HCT116 (cell line): ENCODE measurements at regions not wholly inside any gene's neighbourhood (a gene's known extent, or its start where the extent isn't known, plus 50 kb on each side); places are given as distances from the start of the nearest gene placed in this dataset.

Experiments
- ATAC-seq: fragments of 200-7000 bp; cut with Tn5 transposase; 2 replicates; pipeline ENCODE4 v1.9.1; 2020; ENCODE audit warnings: mild to moderate bottlenecking, moderate library complexity
- BruUV-seq: library from RNA; stranded (reverse); fragments of 400-500 nt; replicated peaks from 2 replicates; lab custom pipeline; 2021; lab: Mats Ljungman, UMichigan
- CTCF ChIA-PET: fragments of 300-600 bp; sonication (Branson Sonifier 250); formaldehyde crosslinking; loops from one replicate; lab custom pipeline; 2021; ENCODE audit warnings: antibody characterized with exemption; lab: Charles Lee
- POLR2A ChIA-PET: fragments of 300-600, 350-600 bp; sonication (Branson Sonifier 250); formaldehyde crosslinking; loops from one replicate; lab custom pipeline; 2021; ENCODE audit warnings: antibody characterized with exemption; lab: Charles Lee
- RAD21 ChIA-PET, 2 experiments: fragments of 300-600 bp; sonication (Branson Sonifier 250); formaldehyde crosslinking; loops; one replicate each; lab custom pipeline; 2023; ENCODE audit warnings: low total read pairs in 2 of 2; ENCODE audit not compliant: uncharacterized antibody in 2 of 2, unreplicated experiment in 2 of 2, low non-redundant PET in 1 of 2; lab: Charles Lee
- DNase-seq: peaks from one replicate; pipeline ENCODE4 v3.0.0-alpha.2; 2010; ENCODE audit warnings: low read depth, low spot score
- H2AFZ ChIP-seq: fragments of 200-600 bp; shearing (Covaris generic), sonication (generic); 2 replicates; pipeline ENCODE4 v1.6.1; 2017; ENCODE audit warnings: low read depth, mixed run types, mixed read lengths, antibody characterized with exemption, low read length; ENCODE audit not compliant: poor library complexity, severe bottlenecking
- H3K27ac ChIP-seq: 2 replicates; pipeline ENCODE4 v1.5.1; 2012; ENCODE audit warnings: low read depth, low read length
- H3K27me3 ChIP-seq: fragments of 200-600 bp; sonication (generic); 2 replicates; pipeline ENCODE4 v1.6.1; 2016; ENCODE audit warnings: mixed run types, low read length, mixed read lengths; ENCODE audit not compliant: insufficient read depth
- H3K36me3 ChIP-seq, 2 experiments: fragments of 200-500 bp in 1 of 2; fragments of 200-600 bp in 1 of 2; sonication (Bioruptor generic) in 1 of 2; sonication (generic) in 1 of 2; 2 replicates each; pipeline versions ENCODE4 v1.5.1 to v1.6.1; 2014 to 2016; ENCODE audit warnings: low read length in 2 of 2, inconsistent platforms in 1 of 2, mixed read lengths in 1 of 2, mixed run types in 1 of 2; ENCODE audit not compliant: insufficient read depth in 2 of 2, control insufficient read depth in 1 of 2
- H3K4me1 ChIP-seq, 2 experiments: fragments of 200-600 bp in 1 of 2; sonication (generic) in 1 of 2; 2 replicates each; pipeline versions ENCODE4 v1.5.1 to v1.6.1; 2012 to 2017; ENCODE audit warnings: low read length in 2 of 2, inconsistent platforms in 1 of 2, mild to moderate bottlenecking in 1 of 2, mixed read lengths in 1 of 2, mixed run types in 1 of 2, moderate library complexity in 1 of 2; ENCODE audit not compliant: insufficient read depth in 2 of 2, control insufficient read depth in 1 of 2
- H3K4me2 ChIP-seq: fragments of 200-600 bp; sonication (generic); 2 replicates; pipeline ENCODE4 v1.6.1; 2017; ENCODE audit warnings: mixed run types, low read length, mixed read lengths
- H3K4me3 ChIP-seq, 2 experiments: fragments of 200-600 bp in 1 of 2; sonication (generic) in 1 of 2; replicated peaks in 1 of 2; 2 replicates each; pipeline ENCODE4 v1.5.1; 2011 to 2016; ENCODE audit warnings: low read length in 2 of 2, control low read depth in 1 of 2, low read depth in 1 of 2, mild to moderate bottlenecking in 1 of 2, mixed read lengths in 1 of 2, mixed run types in 1 of 2
- H3K79me2 ChIP-seq: fragments of 200-600 bp; sonication (generic); 2 replicates; pipeline ENCODE4 v1.6.1; 2017; ENCODE audit warnings: mild to moderate bottlenecking, mixed run types, low read length, moderate library complexity, mixed read lengths; ENCODE audit not compliant: insufficient read depth
- H3K9ac ChIP-seq: fragments of 200-600 bp; sonication (generic); 2 replicates; pipeline ENCODE4 v1.6.1; 2016; ENCODE audit warnings: low read length, mixed read lengths
- H3K9me2 ChIP-seq: fragments of 200-600 bp; sonication (generic), shearing (Covaris generic); 2 replicates; pipeline ENCODE4 v1.6.1; 2017; ENCODE audit warnings: mixed run types, mild to moderate bottlenecking, moderate library complexity; ENCODE audit not compliant: insufficient read depth
- H3K9me3 ChIP-seq, 2 experiments: fragments of 200-500 bp in 1 of 2; fragments of 200-600 bp in 1 of 2; sonication (Bioruptor generic) in 1 of 2; sonication (generic) in 1 of 2; 2 replicates each; pipeline ENCODE4 v1.6.1; 2014 to 2017; ENCODE audit warnings: low read length in 2 of 2, mixed read lengths in 2 of 2, inconsistent platforms in 1 of 2, low read depth in 1 of 2, mild to moderate bottlenecking in 1 of 2, mixed run types in 1 of 2, moderate library complexity in 1 of 2; ENCODE audit not compliant: control insufficient read depth in 1 of 2, insufficient read depth in 1 of 2
- H4K20me1 ChIP-seq: fragments of 200-600 bp; sonication (generic), shearing (Covaris generic); 2 replicates; pipeline ENCODE4 v1.6.1; 2017; ENCODE audit warnings: mixed run types, mild to moderate bottlenecking, moderate library complexity; ENCODE audit not compliant: insufficient read depth
- CBX3 ChIP-seq: IDR thresholded peaks from 2 replicates; pipeline ENCODE4 v1.6.1; 2012; ENCODE audit warnings: low read depth
- CEBPB ChIP-seq: IDR thresholded peaks from 2 replicates; pipeline ENCODE4 v1.6.1; 2012; ENCODE audit warnings: low read depth
- CTCF ChIP-seq, 3 experiments: fragments of 200-600 bp in 1 of 3; sonication (generic) in 1 of 3; IDR thresholded peaks in 2 of 3; conservative IDR thresholded peaks in 1 of 3; 2 replicates each; pipeline ENCODE4 v1.5.1; 2012 to 2017; ENCODE audit warnings: low read depth in 2 of 3, low read length in 2 of 3, antibody characterized with exemption in 1 of 3, borderline replicate concordance in 1 of 3, control low read depth in 1 of 3, mild to moderate bottlenecking in 1 of 3, mixed read lengths in 1 of 3, mixed run types in 1 of 3, moderate library complexity in 1 of 3; ENCODE audit not compliant: insufficient read depth in 1 of 3
- EGR1 ChIP-seq: IDR thresholded peaks from 2 replicates; pipeline ENCODE4 v1.6.1; 2012; ENCODE audit warnings: low read depth
- ELF1 ChIP-seq: IDR thresholded peaks from 2 replicates; pipeline ENCODE4 v1.6.1; 2012; ENCODE audit warnings: low read depth, borderline replicate concordance
- EZH2 ChIP-seq: fragments of 200-600 bp; sonication (generic); IDR thresholded peaks from 2 replicates; pipeline ENCODE4 v1.6.1; 2017; ENCODE audit warnings: antibody characterized with exemption, mixed run types
- EZH2phosphoT487 ChIP-seq: fragments of 200-600 bp; IDR thresholded peaks from 2 replicates; pipeline ENCODE4 v1.6.1; 2018; ENCODE audit warnings: antibody characterized with exemption, borderline replicate concordance
- POLR2A ChIP-seq: IDR thresholded peaks from 2 replicates; pipeline ENCODE4 v1.7.0; 2011; ENCODE audit warnings: borderline replicate concordance; ENCODE audit not compliant: insufficient read depth, insufficient read length; ENCODE audit errors: extremely low read depth
- POLR2AphosphoS5 ChIP-seq: IDR thresholded peaks from 2 replicates; pipeline ENCODE4 v1.6.1; 2011; ENCODE audit warnings: mild to moderate bottlenecking, low read depth, low read length, moderate library complexity
- SP1 ChIP-seq: IDR thresholded peaks from 2 replicates; pipeline ENCODE4 v1.6.1; 2012; ENCODE audit warnings: low read depth
- TCF7L2 ChIP-seq: IDR thresholded peaks from 2 replicates; pipeline ENCODE4 v1.7.0; 2011; ENCODE audit warnings: borderline replicate concordance, inconsistent platforms; ENCODE audit not compliant: insufficient read depth, insufficient read length; ENCODE audit errors: extremely low read depth
- YY1 ChIP-seq: IDR thresholded peaks from 2 replicates; pipeline ENCODE4 v1.6.1; 2011; ENCODE audit warnings: low read length, low read depth, moderate library complexity, mild to moderate bottlenecking; ENCODE audit not compliant: insufficient replicate concordance; ENCODE audit errors: extremely low read depth
- ZBTB33 ChIP-seq: IDR thresholded peaks from 2 replicates; pipeline ENCODE4 v1.6.1; 2011; ENCODE audit warnings: mild to moderate bottlenecking, low read length, moderate library complexity; ENCODE audit not compliant: insufficient replicate concordance; ENCODE audit errors: extremely low read depth
- ZNF274 ChIP-seq: fragments of 200-500 bp; sonication (Bioruptor generic); IDR thresholded peaks from 2 replicates; pipeline ENCODE4 v1.6.1; 2014; ENCODE audit warnings: mild to moderate bottlenecking, low read depth, low read length, inconsistent platforms
- intact Hi-C: fragments of 100-400 bp; cut with micrococcal nuclease; formaldehyde crosslinking; loops from 2 replicates; pipeline ENCODE4 v1.10.0; 2022

GRCh38 chr4:128350449-128351045 is 62.9 kb upstream of the PGRMC2 start:
- H3K4me2 ChIP-seq = no peak overlapping the region
- DNase-seq (no peak), ATAC-seq (no peak)
- no peak overlapping the region for H3K4me3 ChIP-seq
- no peak overlapping the region for H3K27ac ChIP-seq
- no peaks in the 10 kb centered on the region for H3K9me3 ChIP-seq
- H3K36me3 ChIP-seq = no peaks in the 10 kb centered on the region
- no peak for TF ChIP-seq CTCF (IDR thresholded peaks at IDR 0.05 in 2 of 3, conservative IDR thresholded peaks at IDR 0.05 in 1 of 3; ENCODE audit: borderline replicate concordance in 1 of 3, insufficient read depth in 1 of 3, low read depth in 2 of 3, low read length in 2 of 3)
- TF ChIP-seq SP1 = no peak
- TF ChIP-seq YY1 = no peak
- TF ChIP-seq CEBPB = no peak
- TF ChIP-seq POLR2AphosphoS5 = no peak
- no peak for TF ChIP-seq EGR1
- TF ChIP-seq EZH2phosphoT487 = no peak
- no peak for TF ChIP-seq ELF1
- TF ChIP-seq ZNF274 = no peak
- TF ChIP-seq ZBTB33 = no peak
- TF ChIP-seq EZH2 = no peak
- no peak for TF ChIP-seq CBX3
- TF ChIP-seq POLR2A = no peak
- TF ChIP-seq TCF7L2 = no peak
- POLR2A ChIA-PET = no interaction called here
- H2AFZ ChIP-seq = no peak overlapping the region
- intact Hi-C loops = no loop called here
- no peak overlapping the region for H3K9ac ChIP-seq
- peaks cover 6 to 30% of the 10 kb centered on the region in 2 experiments; a peak in 3 of 4 replicates for H3K4me1 ChIP-seq
- no peaks in the 10 kb centered on the region for H3K27me3 ChIP-seq
- H3K79me2 ChIP-seq = no peaks in the 10 kb centered on the region
- CTCF ChIA-PET = no interaction called here
- RAD21 ChIA-PET = no interaction called here
- H3K9me2 ChIP-seq = no peaks in the 10 kb centered on the region
- H4K20me1 ChIP-seq = no peaks in the 10 kb centered on the region
- BruUV-seq = no TSS peak
